Neural progenitor cell (in vitro differentiated cells): ENCODE measurements at regions not wholly inside any gene's neighbourhood (a gene's known extent, or its start where the extent isn't known, plus 50 kb on each side); places are given as distances from the start of the nearest gene placed in this dataset.
"Not testable (repeated sequence)": the region's sequence is repeated elsewhere in the genome, so short reads cannot be mapped to it uniquely, and the experiment has no call there.

Experiments
- DNase-seq: peaks from one replicate; pipeline ENCODE4 v3.0.0-alpha.2; 2016; ENCODE audit warnings: low spot score
- H2AFZ ChIP-seq: fragments of 200-600 bp; sonication (generic); replicated peaks from 2 replicates; pipeline ENCODE4 v1.6.1; 2016; ENCODE audit warnings: antibody characterized with exemption
- H3F3A ChIP-seq: fragments of 200-600 bp; sonication (generic); 2 replicates; pipeline ENCODE4 v1.6.1; 2016; ENCODE audit warnings: antibody characterized with exemption, low read depth
- H3K27ac ChIP-seq: fragments of 200-600 bp; sonication (generic); 2 replicates; pipeline ENCODE4 v1.5.1; 2016; ENCODE audit warnings: mild to moderate bottlenecking
- H3K27me3 ChIP-seq: fragments of 200-600 bp; sonication (generic); 2 replicates; pipeline ENCODE4 v1.6.1; 2016; ENCODE audit warnings: mild to moderate bottlenecking, moderate library complexity
- H3K36me3 ChIP-seq: fragments of 200-600 bp; sonication (generic); 2 replicates; pipeline ENCODE4 v1.5.1; 2016
- H3K4me1 ChIP-seq: fragments of 200-600 bp; sonication (generic); 2 replicates; pipeline ENCODE4 v1.6.1; 2016; ENCODE audit warnings: mixed run types
- H3K4me2 ChIP-seq: fragments of 200-600 bp; sonication (generic); 2 replicates; pipeline ENCODE4 v1.6.1; 2016
- H3K4me3 ChIP-seq: fragments of 200-600 bp; sonication (generic); 2 replicates; pipeline ENCODE4 v1.5.1; 2016
- H3K79me2 ChIP-seq: fragments of 200-600 bp; sonication (generic); 2 replicates; pipeline ENCODE4 v1.6.1; 2016; ENCODE audit warnings: low read depth
- H3K9ac ChIP-seq: fragments of 200-600 bp; sonication (generic); 2 replicates; pipeline ENCODE4 v1.6.1; 2016
- H3K9me3 ChIP-seq: fragments of 200-600 bp; sonication (generic); 2 replicates; pipeline ENCODE4 v1.5.1; 2016; ENCODE audit warnings: low read depth
- H4K20me1 ChIP-seq: fragments of 200-600 bp; sonication (generic); 2 replicates; pipeline ENCODE4 v1.6.1; 2016; ENCODE audit warnings: low read depth
- H3K27ac Mint-ChIP-seq: 3 replicates; pipeline ENCODE4 v1.8.0; 2021; ENCODE audit warnings: mixed read lengths
- H3K27me3 Mint-ChIP-seq: 2 replicates; pipeline ENCODE4 v1.8.0; 2022; ENCODE audit warnings: low read depth, mild to moderate bottlenecking, inconsistent platforms, moderate library complexity, mixed read lengths; ENCODE audit not compliant: insufficient read depth
- H3K36me3 Mint-ChIP-seq: 3 replicates; pipeline ENCODE4 v1.8.0; 2021; ENCODE audit warnings: mixed read lengths
- H3K4me1 Mint-ChIP-seq: 3 replicates; pipeline ENCODE4 v1.8.0; 2021; ENCODE audit warnings: mixed read lengths
- H3K4me3 Mint-ChIP-seq: 3 replicates; pipeline ENCODE4 v1.8.0; 2021; ENCODE audit warnings: mild to moderate bottlenecking, moderate library complexity, mixed read lengths
- H3K9me3 Mint-ChIP-seq: 3 replicates; pipeline ENCODE4 v1.8.0; 2020; ENCODE audit warnings: mixed read lengths
- CTCF ChIP-seq: fragments of 200-600 bp; sonication (generic); IDR thresholded peaks from 2 replicates; pipeline ENCODE4 v1.5.1; 2017; ENCODE audit warnings: antibody characterized with exemption, mild to moderate bottlenecking
- EZH2 ChIP-seq: fragments of 200-600 bp; sonication (generic); IDR thresholded peaks from 2 replicates; pipeline ENCODE4 v1.6.1; 2017; ENCODE audit warnings: antibody characterized with exemption, mild to moderate bottlenecking, moderate library complexity
- EZH2phosphoT487 ChIP-seq: fragments of 200-600 bp; sonication (generic); IDR thresholded peaks from 2 replicates; pipeline ENCODE4 v1.6.1; 2017; ENCODE audit warnings: antibody characterized with exemption

- no peaks in the 10 kb centered on the region for H4K20me1 ChIP-seq
- H3K79me2 ChIP-seq: no peaks in the 10 kb centered on the region
- no peak overlapping the region for H3K4me2 ChIP-seq
- H3K27me3 Mint-ChIP-seq: peaks cover 4% of the 10 kb centered on the region
- peaks cover 7% of the 10 kb centered on the region for H3K9me3 Mint-ChIP-seq
- TF ChIP-seq EZH2phosphoT487 (no peak), EZH2 (no peak), CTCF (no peak)
- H3K4me3 ChIP-seq: no peak overlapping the region
- H3K9ac ChIP-seq: no peak overlapping the region
- H3K4me3 Mint-ChIP-seq: no peak overlapping the region
- peaks cover 13% of the 10 kb centered on the region for H3K4me1 ChIP-seq
- H3K9me3 ChIP-seq: no peaks in the 10 kb centered on the region
- peaks cover 31% of the 10 kb centered on the region for H3K4me1 Mint-ChIP-seq
- H3K27ac ChIP-seq: no peak overlapping the region
- H2AFZ ChIP-seq: no peak overlapping the region
- DNase-seq: no peak
- no peaks in the 10 kb centered on the region for H3K36me3 ChIP-seq
- H3K27me3 ChIP-seq: no peaks in the 10 kb centered on the region
- H3K27ac Mint-ChIP-seq: peak overlapping the region; percentile 83
- no peaks in the 10 kb centered on the region for H3K36me3 Mint-ChIP-seq
- peaks cover 7% of the 10 kb centered on the region for H3F3A ChIP-seq
Measured at GRCh38 chr12:42019746-42020145, 124.9 kb downstream of the GXYLT1 start.

- peaks cover 32% of the 10 kb centered on the region for H3K4me1 ChIP-seq
- no peak overlapping the region for H3K9ac ChIP-seq
- Mint-ChIP-seq H3K27ac (peak overlapping the region; percentile 50), H3K9me3 (peaks cover 3% of the 10 kb centered on the region), H3K27me3 (peaks cover 4% of the 10 kb centered on the region), H3K4me1 (peaks cover 33% of the 10 kb centered on the region), H3K4me3 (no peak overlapping the region), H3K36me3 (no peaks in the 10 kb centered on the region)
- H3K9me3 ChIP-seq: no peaks in the 10 kb centered on the region
- peak overlapping the region; percentile 50 for H2AFZ ChIP-seq
- H3F3A ChIP-seq: peaks cover 15% of the 10 kb centered on the region
- H3K4me2 ChIP-seq: no peak overlapping the region
- no peak for DNase-seq
- H3K27ac ChIP-seq: no peak overlapping the region
- H3K27me3 ChIP-seq: no peaks in the 10 kb centered on the region
- H4K20me1 ChIP-seq: no peaks in the 10 kb centered on the region
- no peaks in the 10 kb centered on the region for H3K79me2 ChIP-seq
- H3K36me3 ChIP-seq: no peaks in the 10 kb centered on the region
- H3K4me3 ChIP-seq: no peak overlapping the region
- TF ChIP-seq CTCF (no peak), EZH2phosphoT487 (no peak), EZH2 (no peak)
Measured at GRCh38 chr12:42017051-42017450, 127.6 kb downstream of the GXYLT1 start.

GRCh38 chr12:42015051-42015461 is 129.6 kb downstream of the GXYLT1 start:
- H3K27ac ChIP-seq: peak overlapping the region; percentile 85
- peaks cover 33% of the 10 kb centered on the region for H3K4me1 Mint-ChIP-seq

GRCh38 chr12:42012501-42012900 is 132.2 kb downstream of the GXYLT1 start:
- H3K27ac Mint-ChIP-seq, H3K9me3 Mint-ChIP-seq, H3K79me2 ChIP-seq, DNase-seq, H4K20me1 ChIP-seq, H3K9me3 ChIP-seq, H3K4me3 ChIP-seq, H3K36me3 ChIP-seq, H3K4me3 Mint-ChIP-seq, H3K27ac ChIP-seq, H2AFZ ChIP-seq, H3K4me2 ChIP-seq, H3K9ac ChIP-seq, H3K27me3 Mint-ChIP-seq, H3K36me3 Mint-ChIP-seq, H3K27me3 ChIP-seq: not testable (repeated sequence)
- Histone ChIP-seq H3K4me1 (peaks cover 36% of the 10 kb centered on the region), H3F3A (peaks cover 15% of the 10 kb centered on the region)
- peaks cover 28% of the 10 kb centered on the region for H3K4me1 Mint-ChIP-seq

More at GRCh38 chr12:42015051-42015461, 129.6 kb downstream of the GXYLT1 start:
- DNase-seq: peak; percentile 73
- no peaks in the 10 kb centered on the region for H3K9me3 ChIP-seq
- Mint-ChIP-seq H3K27ac (peak overlapping the region; percentile 59), H3K27me3 (peaks cover 4% of the 10 kb centered on the region), H3K9me3 (no peaks in the 10 kb centered on the region), H3K36me3 (no peaks in the 10 kb centered on the region), H3K4me3 (no peak overlapping the region)
- no peak overlapping the region for H3K4me3 ChIP-seq
- no peaks in the 10 kb centered on the region for H3K27me3 ChIP-seq
- no peak for TF ChIP-seq EZH2
- no peak for TF ChIP-seq EZH2phosphoT487
- no peak for TF ChIP-seq CTCF
- no peak overlapping the region for H3K9ac ChIP-seq
- H2AFZ ChIP-seq: no peak overlapping the region
- H4K20me1 ChIP-seq: no peaks in the 10 kb centered on the region
- peaks cover 36% of the 10 kb centered on the region for H3K4me1 ChIP-seq
- peaks cover 15% of the 10 kb centered on the region for H3F3A ChIP-seq
- no peaks in the 10 kb centered on the region for H3K36me3 ChIP-seq
- H3K4me2 ChIP-seq: peak overlapping the region; percentile 56
- H3K79me2 ChIP-seq: no peaks in the 10 kb centered on the region
